ENCODE measurements at regions not wholly inside any gene's neighbourhood (a gene's known extent, or its start where the extent isn't known, plus 50 kb on each side); places are given as distances from the start of the nearest gene placed in this dataset.

- no peak for TF ChIP-seq CTCF (IDR thresholded peaks at IDR 0.05)
- no peak for TF ChIP-seq POLR2AphosphoS5 (IDR thresholded peaks at IDR 0.05)
- TF ChIP-seq POLR2A (IDR thresholded peaks at IDR 0.05): no peak
- TF ChIP-seq EP300 (IDR thresholded peaks at IDR 0.05): no peak
- no peaks in the 10 kb centered on the region for H3K4me1 ChIP-seq
- H3K27ac ChIP-seq: no peak overlapping the region
- H3K27me3 ChIP-seq: no peaks in the 10 kb centered on the region
- WGBS, 2 donors (ENCODE audit: low coverage in 1 of 2): 89 to 95% methylated on average over 4 of the region's 4 CpGs
- H3K9me3 ChIP-seq: no peaks in the 10 kb centered on the region
- H3K36me3 ChIP-seq: no peaks in the 10 kb centered on the region
- H3K4me3 ChIP-seq: no peak overlapping the region
- ATAC-seq: no peak
Observed at GRCh38 chr4:20196476-20196875, 55.2 kb upstream of the SLIT2 start.

DNA sequence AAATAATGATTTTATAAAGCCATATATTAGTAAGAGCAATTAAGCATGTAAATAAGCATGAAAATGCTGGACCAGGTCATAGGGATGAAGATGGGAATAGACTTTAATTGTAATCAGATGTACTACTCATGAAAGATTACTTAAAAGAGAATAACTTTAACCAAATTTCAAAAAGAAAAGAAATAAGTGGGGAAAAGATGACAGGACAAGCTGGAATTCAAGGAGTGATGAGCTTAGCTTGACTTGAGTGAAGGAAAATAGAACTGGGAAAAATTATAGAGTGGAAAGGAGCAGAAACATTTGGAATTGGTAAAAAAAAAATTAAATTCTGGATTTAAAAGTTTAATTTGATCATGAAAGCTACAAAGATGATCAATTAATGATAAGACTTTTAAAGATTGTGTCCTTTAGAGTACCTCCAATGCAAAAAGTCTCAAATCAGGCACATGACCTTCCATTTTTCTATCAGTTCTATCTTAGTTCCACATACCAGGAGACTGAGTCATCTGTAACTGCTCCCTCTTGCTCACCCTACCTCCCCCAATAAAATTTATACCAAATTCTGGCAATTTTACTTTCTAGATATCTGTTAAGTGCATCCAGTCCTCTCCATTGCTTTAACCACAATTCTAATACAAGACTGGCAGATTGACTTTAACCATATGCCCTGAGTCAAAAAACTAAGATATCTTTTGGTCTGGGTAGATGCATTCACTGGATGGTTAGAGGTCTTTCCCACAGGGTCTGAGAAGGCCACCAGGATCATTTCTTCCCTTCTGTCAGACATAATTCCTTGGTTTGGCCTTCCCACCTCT, 56.4 kb upstream of the SLIT2 start:
- ATAC-seq: no peak
- H3K27me3 ChIP-seq: no peaks in the 10 kb centered on the region
- no peak overlapping the region for H3K4me3 ChIP-seq
- H3K36me3 ChIP-seq: no peaks in the 10 kb centered on the region
- TF ChIP-seq POLR2AphosphoS5 (IDR thresholded peaks at IDR 0.05): no peak
- TF ChIP-seq EP300 (IDR thresholded peaks at IDR 0.05): no peak
- no peak for TF ChIP-seq CTCF (IDR thresholded peaks at IDR 0.05)
- H3K27ac ChIP-seq: no peak overlapping the region
- H3K9me3 ChIP-seq: no peaks in the 10 kb centered on the region
- H3K4me1 ChIP-seq: no peaks in the 10 kb centered on the region

DNA sequence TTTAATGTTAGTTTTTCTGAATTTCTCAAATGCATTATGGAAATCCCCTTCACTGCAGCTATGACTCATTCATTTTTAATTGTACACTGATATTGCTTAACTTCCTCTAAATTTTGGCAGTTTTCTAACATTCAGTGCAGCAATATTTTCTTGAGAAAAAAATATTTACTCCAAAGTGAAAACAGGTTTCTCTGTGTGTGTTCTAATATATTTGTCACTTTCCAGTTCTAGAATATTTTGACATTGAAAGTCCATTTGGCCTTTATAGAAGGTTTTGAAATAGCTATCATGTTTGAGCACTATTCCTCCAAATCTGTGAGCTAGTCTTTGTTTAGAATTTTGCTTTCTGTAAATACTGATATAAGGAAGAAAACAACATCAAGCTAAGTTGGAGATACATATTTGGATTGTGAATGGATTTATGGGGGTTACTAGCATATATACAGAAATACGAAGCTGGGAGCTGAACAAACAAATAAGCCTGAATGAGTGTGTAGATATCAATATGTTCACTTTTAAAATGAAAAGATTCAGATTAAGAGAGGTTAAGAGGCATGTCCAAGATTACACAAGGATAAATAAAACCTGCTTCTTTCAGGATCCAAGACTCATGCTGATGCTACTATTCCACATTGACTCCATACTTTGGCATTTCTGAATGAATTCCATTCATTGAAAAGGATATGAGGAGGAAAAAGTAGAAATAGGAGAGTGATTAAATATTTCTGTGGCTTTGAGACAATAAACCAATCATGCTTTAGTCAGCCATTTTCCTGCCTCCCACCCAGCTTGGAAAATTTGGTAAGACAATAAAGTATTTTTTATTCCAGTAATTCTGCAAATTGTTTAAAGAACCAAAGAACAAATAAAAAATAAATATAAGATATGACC, 57.3 kb upstream of the SLIT2 start:
- no peak for TF ChIP-seq EP300 (IDR thresholded peaks at IDR 0.05)
- no peak for TF ChIP-seq POLR2AphosphoS5 (IDR thresholded peaks at IDR 0.05)
- TF ChIP-seq CTCF (IDR thresholded peaks at IDR 0.05): no peak
- TF ChIP-seq POLR2A (IDR thresholded peaks at IDR 0.05): no peak

GRCh38 chr4:20193141-20193936, 58.4 kb upstream of the SLIT2 start:
- Histone ChIP-seq H3K36me3 (no peaks in the 10 kb centered on the region), H3K9me3 (no peaks in the 10 kb centered on the region), H3K4me1 (no peaks in the 10 kb centered on the region), H3K27ac (peak overlapping the region in 2 of 4 donors; percentile 34 to 38), H3K4me3 (no peak overlapping the region), H3K27me3 (no peaks in the 10 kb centered on the region)
- ATAC-seq: no peak
- TF ChIP-seq CTCF (IDR thresholded peaks at IDR 0.05): no peak
- no peak for TF ChIP-seq POLR2AphosphoS5 (IDR thresholded peaks at IDR 0.05)
- no peak for TF ChIP-seq POLR2A (IDR thresholded peaks at IDR 0.05)
- TF ChIP-seq EP300 (IDR thresholded peaks at IDR 0.05): no peak
- 45 to 60% methylated on average over 4 to 5 of the region's 5 CpGs for WGBS, 2 donors (ENCODE audit: low coverage in 1 of 2)

More for the DNA sequence above, 57.3 kb upstream of the SLIT2 start:
- H3K36me3 ChIP-seq: no peaks in the 10 kb centered on the region
- H3K27ac ChIP-seq: peak overlapping the region in 1 of 4 donors; percentile 11
- H3K4me3 ChIP-seq: no peak overlapping the region
- no peaks in the 10 kb centered on the region for H3K27me3 ChIP-seq
- WGBS, 2 donors (ENCODE audit: low coverage in 1 of 2): 63 to 100% methylated on average over 1 of the region's 1 CpG
- ATAC-seq: peak; percentile 70
- no peaks in the 10 kb centered on the region for H3K4me1 ChIP-seq
- no peaks in the 10 kb centered on the region for H3K9me3 ChIP-seq
